ENCODE measurements at regions not wholly inside any gene's neighbourhood (a gene's known extent, or its start where the extent isn't known, plus 50 kb on each side); places are given as distances from the start of the nearest gene placed in this dataset.

DNA sequence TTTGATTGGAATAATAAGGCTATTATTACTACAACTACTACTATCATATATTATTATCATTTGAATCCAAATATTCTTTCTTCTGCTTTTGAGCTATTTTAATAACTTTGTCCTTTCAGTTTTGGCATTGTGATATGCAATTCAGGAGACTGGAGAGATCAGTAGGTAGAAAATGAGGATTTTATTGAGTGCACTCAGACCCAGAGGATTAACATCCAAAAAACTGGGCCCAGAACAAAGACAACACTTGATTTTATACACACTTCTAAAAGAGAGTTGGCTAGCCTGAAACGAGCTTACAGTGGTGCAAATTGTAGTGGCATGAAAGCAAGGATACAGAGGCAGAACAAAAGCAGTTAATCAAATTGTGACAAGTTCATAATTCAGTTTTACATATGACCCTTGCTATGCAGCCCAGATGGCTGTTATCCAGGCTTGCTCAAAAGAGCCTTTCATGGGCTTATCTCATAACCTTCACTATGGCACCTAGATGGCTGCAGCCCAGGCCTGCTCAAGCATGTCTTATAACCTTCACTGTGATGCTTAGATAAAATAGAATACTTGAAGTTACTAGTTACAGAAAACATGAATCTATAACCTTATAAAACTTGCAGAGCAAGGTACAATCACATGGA is 796.3 kb upstream of the RAG2 start:
- no peak for DNase-seq (ENCODE audit: low spot score)
- TF ChIP-seq, protein P1, sequence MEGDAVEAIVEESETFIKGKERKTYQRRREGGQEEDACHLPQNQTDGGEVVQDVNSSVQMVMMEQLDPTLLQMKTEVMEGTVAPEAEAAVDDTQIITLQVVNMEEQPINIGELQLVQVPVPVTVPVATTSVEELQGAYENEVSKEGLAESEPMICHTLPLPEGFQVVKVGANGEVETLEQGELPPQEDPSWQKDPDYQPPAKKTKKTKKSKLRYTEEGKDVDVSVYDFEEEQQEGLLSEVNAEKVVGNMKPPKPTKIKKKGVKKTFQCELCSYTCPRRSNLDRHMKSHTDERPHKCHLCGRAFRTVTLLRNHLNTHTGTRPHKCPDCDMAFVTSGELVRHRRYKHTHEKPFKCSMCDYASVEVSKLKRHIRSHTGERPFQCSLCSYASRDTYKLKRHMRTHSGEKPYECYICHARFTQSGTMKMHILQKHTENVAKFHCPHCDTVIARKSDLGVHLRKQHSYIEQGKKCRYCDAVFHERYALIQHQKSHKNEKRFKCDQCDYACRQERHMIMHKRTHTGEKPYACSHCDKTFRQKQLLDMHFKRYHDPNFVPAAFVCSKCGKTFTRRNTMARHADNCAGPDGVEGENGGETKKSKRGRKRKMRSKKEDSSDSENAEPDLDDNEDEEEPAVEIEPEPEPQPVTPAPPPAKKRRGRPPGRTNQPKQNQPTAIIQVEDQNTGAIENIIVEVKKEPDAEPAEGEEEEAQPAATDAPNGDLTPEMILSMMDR (IDR thresholded peaks at IDR 0.05), result no peak
- Histone ChIP-seq H3K4me3 (no peak overlapping the region), H3K27ac (no peak overlapping the region)

GRCh38 chr11:37391615-37392014 is 793.6 kb upstream of the RAG2 start:
- DNase-seq (ENCODE audit: low spot score), result no peak
- TF ChIP-seq, protein P1 (IDR thresholded peaks at IDR 0.05), result no peak
- Histone ChIP-seq H3K27ac (no peak overlapping the region), H3K4me3 (no peak overlapping the region)

- DNase-seq (ENCODE audit: low spot score), result no peak
- TF ChIP-seq, protein P1 (IDR thresholded peaks at IDR 0.05), result no peak
- H3K27ac ChIP-seq, result no peak overlapping the region
- no peak overlapping the region for H3K4me3 ChIP-seq
Measured at GRCh38 chr11:37390576-37391083, 792.6 kb upstream of the RAG2 start.

- Histone ChIP-seq H3K4me3 (no peak overlapping the region), H3K27ac (no peak overlapping the region)
- TF ChIP-seq, protein P1 (IDR thresholded peaks at IDR 0.05), result no peak
- DNase-seq (ENCODE audit: low spot score), result no peak
Measured at GRCh38 chr11:37378958-37379357, 780.9 kb upstream of the RAG2 start.

- no peak overlapping the region for H3K4me3 ChIP-seq
- no peak for DNase-seq (ENCODE audit: low spot score)
- no peak overlapping the region for H3K27ac ChIP-seq
- TF ChIP-seq, protein P1 (IDR thresholded peaks at IDR 0.05), result no peak
Measured at GRCh38 chr11:37372667-37373066, 774.6 kb upstream of the RAG2 start.

DNA sequence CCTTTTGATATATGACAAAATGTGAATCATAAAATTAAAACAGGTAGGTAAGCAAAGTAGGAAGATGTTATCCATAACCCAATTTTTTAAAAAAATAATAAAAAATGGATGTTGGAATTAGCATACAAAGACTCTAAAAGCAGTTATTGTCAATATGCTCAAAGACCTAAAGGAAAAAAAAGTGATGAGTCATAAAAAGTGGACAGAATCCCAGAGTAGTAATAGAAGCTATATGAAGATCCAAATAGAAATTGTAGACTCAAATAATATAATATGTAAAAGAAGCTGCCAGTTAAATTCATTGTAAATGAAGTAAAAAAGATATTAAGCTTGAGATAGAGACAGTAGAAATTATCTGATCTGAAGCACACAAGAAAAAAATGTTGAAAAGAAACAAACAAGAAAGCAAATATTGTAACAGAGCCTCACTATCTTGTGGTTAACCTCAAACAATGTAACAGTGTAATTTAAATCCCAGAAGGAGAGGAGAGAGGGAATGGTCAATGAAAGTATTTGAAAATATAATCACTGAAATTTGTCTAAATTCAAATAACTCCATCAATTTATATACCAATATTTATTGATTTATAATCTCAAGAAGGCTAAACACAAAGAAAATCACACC is 773.4 kb upstream of the RAG2 start:
- no peak overlapping the region for H3K4me3 ChIP-seq
- no peak for DNase-seq (ENCODE audit: low spot score)
- H3K27ac ChIP-seq, result no peak overlapping the region
- TF ChIP-seq, protein P1 (IDR thresholded peaks at IDR 0.05), result no peak

DNA sequence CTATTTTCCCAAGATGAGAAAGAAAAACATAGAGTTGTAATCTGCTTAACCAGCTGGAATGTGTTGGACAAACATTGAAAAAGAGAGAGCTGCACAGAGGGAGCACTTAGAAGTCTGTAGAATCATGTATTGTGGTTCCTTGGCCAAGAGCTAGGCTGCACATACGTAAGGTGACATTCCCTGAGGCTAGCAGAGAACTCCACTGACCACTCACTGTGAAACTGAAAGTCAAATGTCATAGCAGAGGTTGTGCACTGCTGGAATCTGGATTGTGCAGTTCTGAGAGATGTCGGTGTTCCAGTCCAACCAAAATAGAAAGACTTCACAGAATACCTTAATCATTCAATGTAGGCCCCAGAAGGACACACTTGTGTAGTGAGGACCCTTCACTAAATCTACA is 772.8 kb upstream of the RAG2 start:
- TF ChIP-seq, protein P1 (IDR thresholded peaks at IDR 0.05), result no peak
- Histone ChIP-seq H3K4me3 (no peak overlapping the region), H3K27ac (no peak overlapping the region)
- no peak for DNase-seq (ENCODE audit: low spot score)

Measured in coronary artery (tissue), 2 donors.